CD4-positive, alpha-beta T cell (primary cell): ENCODE measurements at regions not wholly inside any gene's neighbourhood (a gene's known extent, or its start where the extent isn't known, plus 50 kb on each side); places are given as distances from the start of the nearest gene placed in this dataset.

Source experiments
- ATAC-seq: fragments of 200-7000 bp; cut with Tn5 transposase; one replicate; pipeline ENCODE4 v1.10.0; 2022; ENCODE audit warnings: mild to moderate bottlenecking; ENCODE audit not compliant: poor library complexity
- CTCF ChIA-PET: fragments of 350-600 bp; sonication (Branson Sonifier 250); formaldehyde crosslinking; loops from one replicate; lab custom pipeline; 2021; ENCODE audit warnings: antibody characterized with exemption, inconsistent platforms; lab: Charles Lee
- POLR2A ChIA-PET: fragments of 350-600 bp; sonication (Branson Sonifier 250); formaldehyde crosslinking; loops from one replicate; lab custom pipeline; 2021; ENCODE audit warnings: antibody characterized with exemption, inconsistent platforms; lab: Charles Lee
- DNase-seq, 14 experiments: peaks; one replicate each; pipeline ENCODE4 v3.0.0-alpha.2; 2013 to 2020; ENCODE audit warnings: mixed read lengths in 2 of 14
- H3K27ac ChIP-seq, 2 donors: one replicate each; pipeline versions ENCODE4 v1.5.1 to v1.7.0; 2013; ENCODE audit warnings: low read length in 2 of 2, low read depth in 1 of 2, mild to moderate bottlenecking in 1 of 2
- H3K27me3 ChIP-seq, 2 experiments: 1 replicate in 1 of 2; 2 replicates in 1 of 2; pipeline versions ENCODE4 v1.6.1 to v1.7.0; 2013; ENCODE audit warnings: low read length in 2 of 2, control low read depth in 1 of 2, mild to moderate bottlenecking in 1 of 2, moderate library complexity in 1 of 2; ENCODE audit not compliant: insufficient read depth in 2 of 2, control insufficient read depth in 1 of 2
- H3K36me3 ChIP-seq: one replicate; pipeline ENCODE4 v1.6.1; 2013; ENCODE audit warnings: low read length, control low read depth; ENCODE audit not compliant: insufficient read depth
- H3K4me1 ChIP-seq: one replicate; pipeline ENCODE4 v1.6.1; 2013; ENCODE audit warnings: low read length, control low read depth; ENCODE audit not compliant: insufficient read depth
- H3K4me3 ChIP-seq: one replicate; pipeline ENCODE4 v1.5.1; 2013; ENCODE audit warnings: mild to moderate bottlenecking, low read length, moderate library complexity
- H3K9me3 ChIP-seq, 2 experiments: 1 replicate in 1 of 2; 2 replicates in 1 of 2; pipeline versions ENCODE4 v1.6.1 to v1.7.0; 2013; ENCODE audit warnings: low read length in 2 of 2, mild to moderate bottlenecking in 2 of 2, control low read depth in 1 of 2, moderate library complexity in 1 of 2; ENCODE audit not compliant: control insufficient read depth in 1 of 2, insufficient read depth in 1 of 2
- H3K27ac Mint-ChIP-seq: one replicate; pipeline ENCODE4 v1.8.0; 2020; ENCODE audit warnings: mixed read lengths
- H3K27me3 Mint-ChIP-seq: one replicate; pipeline ENCODE4 v1.8.0; 2021; ENCODE audit warnings: mixed read lengths
- H3K36me3 Mint-ChIP-seq: one replicate; pipeline ENCODE4 v1.8.0; 2021; ENCODE audit warnings: low read depth, mixed read lengths
- H3K4me1 Mint-ChIP-seq: one replicate; pipeline ENCODE4 v1.8.0; 2021; ENCODE audit warnings: low read depth, mixed read lengths
- H3K4me3 Mint-ChIP-seq: one replicate; pipeline ENCODE4 v1.8.0; 2020; ENCODE audit warnings: mild to moderate bottlenecking, mixed read lengths
- H3K9me3 Mint-ChIP-seq: one replicate; pipeline ENCODE4 v1.8.0; 2020; ENCODE audit warnings: mixed read lengths
- intact Hi-C, 2 experiments: fragments of 100-400 bp; cut with DNase I in 1 of 2; cut with micrococcal nuclease in 1 of 2; formaldehyde crosslinking; loops; one replicate each; pipeline versions ENCODE4 v1.15.1 to v1.9.0; 2023 to 2025; cut with DNase I, micrococcal nuclease
- TF ChIP-seq, protein P1 (sequence below): fragments of 200-600 bp; IDR thresholded peaks from one replicate; pipeline ENCODE4 v1.8.0; 2022; ENCODE audit warnings: antibody characterized with exemption, mild to moderate bottlenecking

DNA sequence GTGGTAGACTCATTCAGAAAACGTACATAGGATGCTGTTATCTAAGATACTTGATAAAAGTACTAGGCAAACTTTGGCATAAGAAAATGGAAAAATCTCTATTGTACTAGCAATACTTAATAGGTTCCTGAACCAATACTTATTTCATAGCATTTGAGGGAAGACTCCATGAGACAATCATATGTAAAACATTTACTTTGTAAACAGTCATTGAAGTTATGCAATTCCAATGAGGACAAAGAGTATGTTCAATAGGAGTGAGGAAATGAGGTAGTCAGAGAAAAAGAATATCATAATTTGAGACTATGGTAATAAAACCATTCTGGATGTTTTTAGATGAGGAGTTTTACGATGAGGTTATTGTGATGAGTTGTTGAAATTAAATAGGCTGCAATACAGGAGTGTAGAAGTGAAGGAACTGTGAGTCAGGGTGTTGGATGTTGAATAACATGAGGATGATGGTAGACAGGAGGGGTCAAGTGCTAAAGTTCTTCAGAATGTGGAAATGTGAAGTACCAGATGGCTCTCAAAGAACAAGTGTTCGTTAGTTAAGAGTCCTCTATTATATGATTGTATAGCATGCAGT lies 397.9 kb downstream of the PPP3CA start:
- no peaks in the 10 kb centered on the region for H3K36me3 Mint-ChIP-seq
- Histone ChIP-seq H3K9me3 (no peaks in the 10 kb centered on the region), H3K27ac (no peak overlapping the region), H3K36me3 (no peaks in the 10 kb centered on the region), H3K4me3 (no peak overlapping the region), H3K27me3 (no peaks in the 10 kb centered on the region), H3K4me1 (no peaks in the 10 kb centered on the region)
- ChIA-PET POLR2A (no interaction called here), CTCF (no interaction called here)
- ATAC-seq, result no peak
- intact Hi-C loops, result no loop called here
- no peaks in the 10 kb centered on the region for H3K4me1 Mint-ChIP-seq
- H3K27me3 Mint-ChIP-seq, result peaks cover 6% of the 10 kb centered on the region
- TF ChIP-seq, protein P1, sequence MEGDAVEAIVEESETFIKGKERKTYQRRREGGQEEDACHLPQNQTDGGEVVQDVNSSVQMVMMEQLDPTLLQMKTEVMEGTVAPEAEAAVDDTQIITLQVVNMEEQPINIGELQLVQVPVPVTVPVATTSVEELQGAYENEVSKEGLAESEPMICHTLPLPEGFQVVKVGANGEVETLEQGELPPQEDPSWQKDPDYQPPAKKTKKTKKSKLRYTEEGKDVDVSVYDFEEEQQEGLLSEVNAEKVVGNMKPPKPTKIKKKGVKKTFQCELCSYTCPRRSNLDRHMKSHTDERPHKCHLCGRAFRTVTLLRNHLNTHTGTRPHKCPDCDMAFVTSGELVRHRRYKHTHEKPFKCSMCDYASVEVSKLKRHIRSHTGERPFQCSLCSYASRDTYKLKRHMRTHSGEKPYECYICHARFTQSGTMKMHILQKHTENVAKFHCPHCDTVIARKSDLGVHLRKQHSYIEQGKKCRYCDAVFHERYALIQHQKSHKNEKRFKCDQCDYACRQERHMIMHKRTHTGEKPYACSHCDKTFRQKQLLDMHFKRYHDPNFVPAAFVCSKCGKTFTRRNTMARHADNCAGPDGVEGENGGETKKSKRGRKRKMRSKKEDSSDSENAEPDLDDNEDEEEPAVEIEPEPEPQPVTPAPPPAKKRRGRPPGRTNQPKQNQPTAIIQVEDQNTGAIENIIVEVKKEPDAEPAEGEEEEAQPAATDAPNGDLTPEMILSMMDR, result no peak
- no peak overlapping the region for H3K4me3 Mint-ChIP-seq
- no peak for DNase-seq
- H3K9me3 Mint-ChIP-seq, result no peaks in the 10 kb centered on the region
- H3K27ac Mint-ChIP-seq, result no peak overlapping the region

DNA sequence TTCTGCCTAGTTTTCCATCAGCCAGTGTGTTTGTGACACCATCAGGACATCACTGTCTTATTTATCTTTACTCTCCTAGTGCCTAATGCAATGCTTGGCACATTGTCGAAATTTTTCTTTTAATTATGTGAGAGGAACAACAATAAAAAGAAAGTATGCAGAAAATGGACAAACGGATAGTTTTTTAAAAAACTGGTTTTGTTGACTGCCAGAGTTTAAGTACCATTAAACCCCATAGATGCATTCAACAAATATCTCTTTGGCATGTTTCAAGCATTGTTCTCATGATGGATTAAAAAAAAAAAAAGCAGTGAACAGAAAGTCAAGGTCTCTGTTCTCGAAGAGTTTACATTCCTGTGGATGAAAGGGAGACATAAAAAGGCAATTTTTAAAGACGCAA lies 398.4 kb downstream of the PPP3CA start:
- Mint-ChIP-seq H3K27me3 (peaks cover 6% of the 10 kb centered on the region), H3K9me3 (no peaks in the 10 kb centered on the region), H3K27ac (no peak overlapping the region), H3K4me3 (no peak overlapping the region), H3K4me1 (no peaks in the 10 kb centered on the region), H3K36me3 (no peaks in the 10 kb centered on the region)
- ChIA-PET POLR2A (no interaction called here), CTCF (no interaction called here)
- ATAC-seq (no peak), DNase-seq (no peak)
- TF ChIP-seq, protein P1, result no peak
- intact Hi-C loops, result no loop called here
- Histone ChIP-seq H3K27me3 (no peaks in the 10 kb centered on the region), H3K36me3 (no peaks in the 10 kb centered on the region), H3K27ac (no peak overlapping the region), H3K4me1 (no peaks in the 10 kb centered on the region), H3K4me3 (no peak overlapping the region), H3K9me3 (no peaks in the 10 kb centered on the region)

DNA sequence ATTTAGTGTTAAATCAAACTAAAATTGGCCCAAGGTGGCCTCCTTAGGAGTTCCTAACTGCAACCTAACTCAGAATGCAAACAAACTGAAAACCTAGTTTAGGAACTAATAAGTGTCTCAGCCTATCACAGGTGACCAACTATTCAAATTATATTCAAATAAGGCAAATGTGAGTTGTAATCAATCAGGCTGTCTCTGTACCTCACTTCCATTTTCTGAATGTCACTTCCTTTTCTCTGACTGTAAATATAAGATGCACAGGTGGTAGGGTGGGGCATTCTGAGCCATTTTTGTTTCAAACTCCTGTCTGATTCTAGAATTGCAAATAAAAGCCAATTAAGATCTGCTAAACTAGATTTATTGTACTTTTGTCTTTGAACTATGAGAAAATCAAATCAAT lies 401.5 kb downstream of the PPP3CA start:
- intact Hi-C loops, result no loop called here
- Mint-ChIP-seq H3K4me3 (no peak overlapping the region), H3K36me3 (no peaks in the 10 kb centered on the region), H3K27ac (no peak overlapping the region), H3K4me1 (no peaks in the 10 kb centered on the region), H3K9me3 (peaks cover 2% of the 10 kb centered on the region), H3K27me3 (peaks cover 6% of the 10 kb centered on the region)
- Histone ChIP-seq H3K4me1 (no peaks in the 10 kb centered on the region), H3K9me3 (no peaks in the 10 kb centered on the region), H3K27me3 (no peaks in the 10 kb centered on the region), H3K36me3 (no peaks in the 10 kb centered on the region), H3K4me3 (no peak overlapping the region), H3K27ac (no peak overlapping the region)
- ATAC-seq (no peak), DNase-seq (no peak)
- POLR2A ChIA-PET, result no interaction called here
- CTCF ChIA-PET, result no interaction called here
- TF ChIP-seq, protein P1, result no peak
